ENCODE measurements at regions not wholly inside any gene's neighbourhood (a gene's known extent, or its start where the extent isn't known, plus 50 kb on each side); places are given as distances from the start of the nearest gene placed in this dataset.

DNA sequence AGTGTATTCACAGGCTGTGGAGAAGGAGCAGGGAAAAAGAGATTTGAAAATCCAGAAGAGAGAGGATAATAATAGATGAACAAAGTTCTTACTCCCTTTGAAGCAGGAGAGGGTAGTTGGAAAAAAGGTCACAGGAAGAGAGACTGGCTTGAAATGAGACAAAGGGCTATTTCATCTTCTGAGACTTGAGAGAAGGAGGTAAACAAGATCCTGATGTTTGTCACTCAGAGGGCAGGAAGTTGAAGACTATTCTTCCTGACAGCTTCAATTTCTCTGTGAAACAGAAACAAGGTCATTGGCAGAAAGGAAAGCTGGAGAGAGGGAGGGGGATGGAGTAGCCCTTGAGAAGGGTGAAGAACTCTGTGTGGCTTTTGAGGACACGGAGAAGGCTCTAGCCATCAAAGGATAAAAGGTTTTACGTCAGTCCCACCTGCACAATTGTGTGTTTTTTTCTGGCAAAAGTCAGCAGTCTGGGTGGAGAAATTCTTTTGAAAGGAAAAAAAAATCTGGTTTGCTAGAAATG is 216.1 kb upstream of the STEAP4 start:
- Mint-ChIP-seq H3K9me3 (peaks cover 0 to 6% (median 2%) of the 10 kb centered on the region in 7 donors), H3K36me3 (no peaks in the 10 kb centered on the region), H3K4me1 (no peaks in the 10 kb centered on the region), H3K27ac (no peak overlapping the region), H3K27me3 (no peaks in the 10 kb centered on the region), H3K4me3 (no peak overlapping the region)
- no peak for DNase-seq
- no peak for ATAC-seq (ENCODE audit: low read depth in 2 of 2)

DNA sequence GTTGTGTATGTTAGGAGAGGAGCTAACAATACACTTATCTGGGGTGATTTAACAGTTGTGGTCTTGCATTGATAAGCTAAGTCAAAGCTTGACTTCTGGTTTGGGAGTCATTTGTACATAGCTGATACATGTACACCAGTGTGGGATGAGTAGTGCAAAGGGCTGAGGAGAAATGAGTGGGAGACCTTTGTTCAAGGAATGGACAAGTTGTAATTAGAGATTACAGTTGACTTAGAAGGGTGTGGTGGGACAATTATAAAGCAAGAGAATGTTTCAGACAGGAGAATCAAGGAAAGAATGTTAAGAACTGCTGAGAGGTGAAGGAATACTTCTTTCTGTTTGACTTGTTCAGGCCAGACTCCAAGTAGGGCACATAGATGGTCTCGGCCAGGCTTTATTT is 209.7 kb upstream of the STEAP4 start:
- DNase-seq (no peak), ATAC-seq (ENCODE audit: low read depth in 2 of 2) (no peak)
- peaks cover 0 to 7% (median 0%) of the 10 kb centered on the region in 7 donors for H3K9me3 Mint-ChIP-seq
- no peaks in the 10 kb centered on the region for H3K4me1 Mint-ChIP-seq
- H3K27me3 Mint-ChIP-seq, result no peaks in the 10 kb centered on the region
- no peak overlapping the region for H3K4me3 Mint-ChIP-seq
- no peak overlapping the region for H3K27ac Mint-ChIP-seq
- H3K36me3 Mint-ChIP-seq, result no peaks in the 10 kb centered on the region

DNA sequence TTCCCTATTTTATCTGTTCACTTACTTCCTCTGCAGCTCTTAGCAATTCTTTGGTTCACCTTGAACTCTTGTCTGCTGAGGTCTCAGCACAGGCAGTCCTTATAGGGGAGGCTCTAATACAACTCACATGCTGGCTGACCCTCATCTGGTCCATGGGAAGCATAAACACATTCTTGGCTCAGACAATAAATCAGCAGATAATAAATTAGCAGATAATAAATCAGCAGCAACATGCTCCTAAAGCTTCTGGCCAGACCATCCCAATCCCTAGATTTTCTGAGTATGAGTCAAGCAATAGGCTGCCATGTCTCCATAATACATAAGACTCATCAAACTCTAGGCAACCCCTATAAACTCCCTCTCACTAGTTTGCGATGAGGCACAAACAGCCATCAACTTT is 208.6 kb upstream of the STEAP4 start:
- Mint-ChIP-seq H3K27ac (no peak overlapping the region), H3K27me3 (no peaks in the 10 kb centered on the region), H3K4me3 (no peak overlapping the region), H3K4me1 (no peaks in the 10 kb centered on the region), H3K36me3 (no peaks in the 10 kb centered on the region), H3K9me3 (peaks cover 0 to 11% (median 4%) of the 10 kb centered on the region in 7 donors)
- ATAC-seq (ENCODE audit: low read depth in 2 of 2) (no peak), DNase-seq (no peak)

DNA sequence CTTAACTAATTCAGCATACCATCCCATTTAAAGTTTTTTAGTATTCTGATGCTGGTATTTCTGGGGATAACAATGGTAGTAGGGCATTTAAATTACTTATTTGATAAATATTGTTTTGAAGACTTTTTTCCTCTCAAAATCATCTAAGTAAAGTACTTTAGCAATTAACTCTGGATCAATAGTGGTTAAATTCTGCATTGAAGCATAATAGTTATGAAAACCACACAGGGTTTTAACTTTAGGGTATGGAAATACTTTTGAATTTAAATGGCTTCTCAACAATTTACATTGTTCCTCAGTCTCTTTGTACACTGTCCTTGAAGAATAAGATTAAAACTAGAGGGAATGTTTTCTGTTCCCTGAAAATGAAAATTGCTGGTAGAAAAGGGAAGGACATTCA is 202.6 kb upstream of the STEAP4 start:
- Mint-ChIP-seq H3K4me3 (no peak overlapping the region), H3K27me3 (no peaks in the 10 kb centered on the region), H3K27ac (no peak overlapping the region), H3K36me3 (no peaks in the 10 kb centered on the region), H3K9me3 (peaks cover 0 to 14% (median 3%) of the 10 kb centered on the region in 7 donors), H3K4me1 (no peaks in the 10 kb centered on the region)
- DNase-seq (no peak), ATAC-seq (ENCODE audit: low read depth in 2 of 2) (no peak)

DNA sequence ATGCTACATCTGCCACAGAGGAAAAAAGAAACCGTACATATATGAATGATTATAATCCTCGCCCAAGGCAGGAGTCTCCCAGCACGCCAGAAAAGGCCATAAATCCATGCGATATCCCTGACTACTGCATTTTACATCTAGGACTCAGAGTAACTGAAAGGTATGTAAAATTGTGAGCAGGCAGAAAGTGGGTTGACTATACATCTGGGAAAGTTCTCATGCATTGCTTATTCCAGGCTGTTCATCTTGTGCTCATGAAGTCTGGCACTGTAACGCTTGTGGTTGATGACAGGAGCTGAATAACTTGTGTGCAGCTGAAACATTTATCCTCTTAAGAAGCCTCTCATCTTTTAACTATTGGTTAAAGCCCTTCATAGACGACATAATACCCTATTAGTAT is 193.4 kb upstream of the STEAP4 start:
- Mint-ChIP-seq H3K9me3 (peaks cover 0 to 8% (median 2%) of the 10 kb centered on the region in 7 donors), H3K27ac (no peak overlapping the region), H3K36me3 (no peaks in the 10 kb centered on the region), H3K4me3 (no peak overlapping the region), H3K27me3 (no peaks in the 10 kb centered on the region), H3K4me1 (no peaks in the 10 kb centered on the region)
- DNase-seq, result no peak
- ATAC-seq (ENCODE audit: low read depth in 2 of 2), result no peak

DNA sequence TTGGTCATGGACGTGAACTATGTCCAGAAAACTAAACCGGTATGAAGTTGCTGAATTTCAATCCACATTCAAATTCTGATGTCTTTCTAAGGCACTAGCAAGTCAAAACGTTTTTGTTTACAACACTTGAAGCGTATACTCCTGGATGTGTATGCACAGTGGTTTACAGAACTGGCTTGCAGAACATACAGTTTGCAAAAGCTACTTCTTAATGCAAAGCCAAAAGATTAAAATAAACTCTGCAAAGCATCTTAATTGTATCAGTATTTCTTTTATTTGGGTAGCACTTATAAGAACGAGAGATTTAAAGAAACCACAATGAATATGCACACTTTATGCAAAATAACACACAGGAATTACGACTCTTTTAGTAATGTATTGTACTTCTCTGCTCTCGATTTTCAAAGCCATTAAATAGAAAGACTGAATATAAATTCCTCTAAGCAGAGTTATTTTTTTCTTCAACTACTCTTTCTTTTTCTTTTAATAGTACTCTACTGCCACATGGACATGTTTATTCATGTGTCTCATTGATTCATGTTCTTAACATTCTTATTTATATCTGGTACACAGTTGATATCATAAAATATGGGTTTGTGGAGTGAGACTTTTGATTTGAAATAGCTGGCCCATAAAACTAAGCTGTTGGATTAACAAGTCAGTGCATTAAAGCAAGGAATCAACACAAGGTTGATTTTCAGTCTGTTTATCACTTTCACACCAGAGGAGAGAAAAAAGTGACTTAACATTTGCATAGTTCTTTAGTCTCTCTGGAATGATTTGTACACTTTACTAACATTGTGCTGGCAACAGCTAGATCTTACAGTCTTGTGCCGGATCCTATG is 189.4 kb upstream of the STEAP4 start:
- ATAC-seq (ENCODE audit: low read depth in 2 of 2) (no peak), DNase-seq (no peak)
- H3K9me3 Mint-ChIP-seq, result peaks cover 0 to 4% (median 0%) of the 10 kb centered on the region in 7 donors
- no peak overlapping the region for H3K27ac Mint-ChIP-seq
- H3K27me3 Mint-ChIP-seq, result no peaks in the 10 kb centered on the region
- H3K4me1 Mint-ChIP-seq, result no peaks in the 10 kb centered on the region
- H3K36me3 Mint-ChIP-seq, result no peaks in the 10 kb centered on the region
- no peak overlapping the region for H3K4me3 Mint-ChIP-seq

DNA sequence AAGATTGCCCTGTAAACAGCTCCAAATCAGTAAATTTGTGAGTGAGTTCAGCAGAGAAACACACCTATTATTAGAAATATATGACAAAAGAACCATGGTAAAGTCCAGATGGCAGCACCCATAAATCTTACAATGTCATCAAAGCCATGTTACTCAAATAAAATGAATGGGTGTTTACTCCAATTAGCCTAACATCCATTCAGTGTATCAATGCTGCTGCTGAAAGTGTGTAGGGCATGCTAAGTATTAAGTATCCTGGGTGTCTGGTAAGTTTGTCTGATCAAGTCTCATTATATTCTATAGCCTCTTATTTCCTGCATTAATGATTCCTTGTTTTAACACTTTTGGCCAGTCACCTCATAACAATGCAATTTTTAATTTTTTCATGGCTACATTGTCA is 185.5 kb upstream of the STEAP4 start:
- no peaks in the 10 kb centered on the region for H3K36me3 Mint-ChIP-seq
- H3K27me3 Mint-ChIP-seq, result no peaks in the 10 kb centered on the region
- H3K27ac Mint-ChIP-seq, result no peak overlapping the region
- H3K9me3 Mint-ChIP-seq, result peaks cover 0 to 5% (median 0%) of the 10 kb centered on the region in 7 donors
- H3K4me3 Mint-ChIP-seq, result no peak overlapping the region
- no peak for DNase-seq
- ATAC-seq (ENCODE audit: low read depth in 2 of 2), result no peak
- H3K4me1 Mint-ChIP-seq, result no peaks in the 10 kb centered on the region

DNA sequence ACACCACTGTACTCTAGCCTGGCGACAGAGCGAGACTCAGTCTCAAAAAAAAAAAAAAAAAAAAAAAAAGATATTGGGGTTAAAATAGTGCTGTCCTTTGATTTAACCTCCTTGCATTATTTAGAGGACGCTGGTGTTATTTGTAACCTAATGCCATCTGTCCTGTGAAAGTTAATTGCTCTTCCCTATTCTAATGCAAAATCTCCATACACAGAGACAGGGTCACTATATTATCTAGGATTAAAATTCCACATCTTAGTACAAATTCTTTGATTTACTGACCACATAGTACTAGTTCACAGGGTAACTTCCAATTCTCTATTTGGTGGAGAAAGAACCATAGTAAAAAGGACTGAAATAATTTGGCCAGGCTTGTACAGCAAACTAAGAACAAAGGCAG is 184.2 kb upstream of the STEAP4 start:
- no peak for DNase-seq
- Mint-ChIP-seq H3K36me3 (no peaks in the 10 kb centered on the region), H3K27ac (no peak overlapping the region), H3K4me1 (no peaks in the 10 kb centered on the region), H3K27me3 (no peaks in the 10 kb centered on the region), H3K4me3 (no peak overlapping the region), H3K9me3 (peaks cover 0 to 6% (median 0%) of the 10 kb centered on the region in 7 donors)
- ATAC-seq (ENCODE audit: low read depth in 2 of 2), result no peak

DNA sequence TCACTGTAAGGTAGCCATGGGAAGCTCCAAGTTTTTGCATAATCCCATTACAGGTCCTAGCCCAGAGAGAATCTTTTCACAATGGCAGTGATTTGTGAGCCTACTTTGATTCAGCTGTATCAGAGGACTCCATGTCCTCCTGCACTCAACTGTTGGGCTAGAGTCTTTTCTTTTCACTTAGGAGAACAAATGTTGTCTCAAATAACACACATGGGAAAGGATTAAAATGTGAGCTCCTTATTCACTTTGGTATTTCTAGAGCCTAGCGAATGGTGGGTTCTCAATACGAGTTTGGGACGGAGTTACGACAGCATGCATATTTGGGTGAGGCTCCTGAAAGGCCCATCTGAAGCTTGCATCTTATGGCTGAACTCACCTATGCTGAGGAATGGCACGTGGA is 183.5 kb upstream of the STEAP4 start:
- Mint-ChIP-seq H3K4me3 (no peak overlapping the region), H3K27me3 (no peaks in the 10 kb centered on the region), H3K36me3 (no peaks in the 10 kb centered on the region), H3K4me1 (no peaks in the 10 kb centered on the region), H3K27ac (no peak overlapping the region), H3K9me3 (peaks cover 0 to 6% (median 0%) of the 10 kb centered on the region in 7 donors)
- DNase-seq, result no peak
- no peak for ATAC-seq (ENCODE audit: low read depth in 2 of 2)

DNA sequence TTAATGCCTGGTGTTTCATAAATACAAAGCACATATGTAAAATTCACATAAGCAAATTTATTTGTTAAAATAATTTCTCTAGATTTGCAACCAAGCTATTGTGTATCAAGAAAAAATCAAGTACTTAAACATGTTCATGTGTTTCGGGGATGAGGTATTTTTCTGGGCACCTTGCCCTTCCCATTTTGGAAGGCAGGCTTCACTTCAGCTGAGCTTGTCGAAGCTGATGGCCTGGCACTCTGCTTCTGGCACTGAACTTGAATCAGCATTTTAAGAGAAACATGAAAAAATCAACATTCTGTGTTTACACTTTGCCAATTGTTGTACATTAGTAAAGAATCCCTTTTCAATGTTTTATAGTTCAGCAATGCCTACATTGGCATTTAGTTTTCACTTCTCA is 179.1 kb upstream of the STEAP4 start:
- Mint-ChIP-seq H3K4me3 (no peak overlapping the region), H3K9me3 (peaks cover 0 to 6% (median 1%) of the 10 kb centered on the region in 7 donors), H3K4me1 (no peaks in the 10 kb centered on the region), H3K36me3 (no peaks in the 10 kb centered on the region), H3K27ac (no peak overlapping the region), H3K27me3 (no peaks in the 10 kb centered on the region)
- ATAC-seq (ENCODE audit: low read depth in 2 of 2) (no peak), DNase-seq (no peak)

DNA sequence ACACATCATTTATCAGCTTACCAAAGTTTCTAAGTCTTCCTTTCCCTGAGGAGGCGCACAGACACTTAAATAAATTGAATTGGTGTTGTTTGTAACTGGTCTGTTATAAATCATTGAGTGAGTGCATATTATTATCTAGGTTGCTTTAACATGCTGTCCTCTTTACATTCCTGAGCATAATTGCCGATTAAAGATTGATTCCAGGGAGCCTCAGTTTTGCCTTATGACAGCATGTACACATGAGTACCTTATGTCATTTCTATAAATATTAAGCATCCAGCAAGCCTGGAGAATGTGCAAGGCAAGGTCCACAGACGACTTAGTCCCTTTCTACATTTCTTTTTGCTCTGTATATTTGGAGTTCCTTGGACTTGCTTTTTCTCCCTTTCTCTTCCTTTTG is 177.9 kb upstream of the STEAP4 start:
- Mint-ChIP-seq H3K4me1 (no peaks in the 10 kb centered on the region), H3K9me3 (peaks cover 0 to 6% (median 1%) of the 10 kb centered on the region in 7 donors), H3K27ac (no peak overlapping the region), H3K36me3 (no peaks in the 10 kb centered on the region), H3K4me3 (no peak overlapping the region), H3K27me3 (no peaks in the 10 kb centered on the region)
- no peak for ATAC-seq (ENCODE audit: low read depth in 2 of 2)
- no peak for DNase-seq

DNA sequence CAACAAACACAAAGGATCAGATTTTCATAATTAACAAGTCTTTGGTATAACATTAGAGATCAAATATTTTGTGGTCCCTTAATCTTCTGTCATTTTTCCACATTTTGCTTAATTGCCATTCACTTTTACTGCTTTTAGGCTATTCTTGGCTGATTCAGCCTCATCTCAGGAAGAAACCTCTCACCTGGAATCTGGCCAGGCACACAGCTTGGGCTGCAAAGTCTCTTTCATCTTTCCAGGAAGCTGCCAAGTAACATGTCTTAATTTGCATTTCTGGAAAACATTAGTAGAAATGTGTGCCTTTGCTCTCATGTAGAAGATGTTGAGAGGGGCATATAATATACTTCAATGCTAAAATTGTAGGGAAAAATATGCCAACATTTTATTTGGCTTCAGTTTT is 174.2 kb upstream of the STEAP4 start:
- H3K27me3 Mint-ChIP-seq, result no peaks in the 10 kb centered on the region

DNA sequence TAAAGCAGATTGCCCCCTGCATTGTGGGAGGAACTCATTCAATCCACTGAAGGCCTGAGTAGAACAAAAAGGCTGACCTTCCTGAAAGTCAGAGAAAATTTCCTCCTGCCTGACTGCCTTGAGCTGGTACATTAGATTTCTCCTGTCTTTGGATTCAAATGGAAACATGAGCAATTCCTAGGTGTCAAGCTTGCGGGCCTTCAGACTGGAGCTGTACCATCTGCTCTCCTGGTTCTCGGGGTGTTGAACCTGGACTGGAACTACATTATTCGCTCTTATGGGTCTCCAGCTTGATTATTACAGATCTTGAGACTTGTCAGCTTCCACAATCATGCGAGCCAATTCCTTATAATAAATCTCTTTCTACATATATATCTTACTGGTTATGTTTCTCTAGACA is 173.6 kb upstream of the STEAP4 start:
- Mint-ChIP-seq H3K36me3 (no peaks in the 10 kb centered on the region), H3K27ac (no peak overlapping the region), H3K27me3 (no peaks in the 10 kb centered on the region), H3K4me3 (no peak overlapping the region), H3K9me3 (peaks cover 0 to 4% (median 0%) of the 10 kb centered on the region in 7 donors), H3K4me1 (no peaks in the 10 kb centered on the region)
- ATAC-seq (ENCODE audit: low read depth in 2 of 2) (no peak), DNase-seq (no peak)

More for the DNA sequence above, 174.2 kb upstream of the STEAP4 start:
- H3K4me3 Mint-ChIP-seq, result no peak overlapping the region
- no peak for ATAC-seq (ENCODE audit: low read depth in 2 of 2)
- peaks cover 0 to 2% (median 0%) of the 10 kb centered on the region in 7 donors for H3K9me3 Mint-ChIP-seq
- H3K36me3 Mint-ChIP-seq, result no peaks in the 10 kb centered on the region
- no peaks in the 10 kb centered on the region for H3K4me1 Mint-ChIP-seq
- DNase-seq, result no peak
- H3K27ac Mint-ChIP-seq, result no peak overlapping the region

DNA sequence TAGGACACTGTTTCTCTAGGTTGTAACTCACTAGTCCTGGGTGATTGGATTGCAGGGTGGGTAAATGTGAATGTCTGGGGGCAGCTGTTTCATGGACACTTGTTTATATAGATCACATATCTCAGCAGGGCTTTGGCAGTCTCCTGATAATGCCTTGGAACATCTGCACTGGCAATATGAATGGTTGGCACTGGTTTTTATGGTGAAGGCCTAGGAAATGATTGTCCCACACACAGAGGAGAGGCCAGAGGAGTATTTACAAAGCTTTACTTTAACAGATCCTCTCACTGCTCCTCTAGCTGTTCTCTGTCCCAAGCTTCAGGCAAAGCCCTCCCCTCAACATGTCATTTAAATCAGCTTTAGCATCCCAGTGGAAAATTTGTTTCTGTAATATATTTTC is 171.3 kb upstream of the STEAP4 start:
- no peak for DNase-seq
- Mint-ChIP-seq H3K4me1 (no peaks in the 10 kb centered on the region), H3K4me3 (no peak overlapping the region), H3K27me3 (no peaks in the 10 kb centered on the region), H3K27ac (no peak overlapping the region), H3K36me3 (no peaks in the 10 kb centered on the region), H3K9me3 (peaks cover 0 to 4% (median 0%) of the 10 kb centered on the region in 7 donors)
- no peak for ATAC-seq (ENCODE audit: low read depth in 2 of 2)
